Stimulated activated CD4-positive, alpha-beta T cell treated with anti-CD3 and anti-CD28 coated beads, Interleukin-12 subunit alpha, Interleukin-12 subunit beta, amount 100 ng/mL, for 4 hours (primary cell): ENCODE measurements at regions not wholly inside any gene's neighbourhood (a gene's known extent, or its start where the extent isn't known, plus 50 kb on each side); places are given as distances from the start of the nearest gene placed in this dataset.
A peak's percentile ranks its signal among the peaks of the same experiment; 100 is the strongest.
"Not testable (repeated sequence)": the region's sequence is repeated elsewhere in the genome, so short reads cannot be mapped to it uniquely, and the experiment has no call there.

Source experiments
- DNase-seq: peaks from one replicate; pipeline ENCODE4 v3.0.0-alpha.2; 2020

DNA sequence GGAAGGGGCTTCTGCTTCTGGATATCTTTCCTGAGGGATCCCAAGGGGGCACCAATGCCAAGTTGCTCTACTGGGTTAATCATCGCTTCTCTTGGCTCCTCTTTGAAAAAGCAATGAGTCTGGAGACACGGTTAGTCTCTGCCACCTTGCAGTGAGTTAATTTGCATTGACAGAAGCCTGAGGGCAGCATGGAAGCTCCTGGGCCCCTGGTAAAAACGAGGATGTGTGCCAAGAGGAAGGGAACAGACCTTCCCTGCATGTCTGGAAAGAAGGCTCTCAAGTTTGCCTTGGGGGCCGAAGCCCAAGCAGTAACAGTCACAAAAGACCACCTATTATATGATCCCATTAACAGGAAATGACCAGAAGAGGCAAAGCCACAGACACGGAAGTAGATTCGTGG is 86.7 kb downstream of the IRX5 start:
- DNase-seq, result no peak

DNA sequence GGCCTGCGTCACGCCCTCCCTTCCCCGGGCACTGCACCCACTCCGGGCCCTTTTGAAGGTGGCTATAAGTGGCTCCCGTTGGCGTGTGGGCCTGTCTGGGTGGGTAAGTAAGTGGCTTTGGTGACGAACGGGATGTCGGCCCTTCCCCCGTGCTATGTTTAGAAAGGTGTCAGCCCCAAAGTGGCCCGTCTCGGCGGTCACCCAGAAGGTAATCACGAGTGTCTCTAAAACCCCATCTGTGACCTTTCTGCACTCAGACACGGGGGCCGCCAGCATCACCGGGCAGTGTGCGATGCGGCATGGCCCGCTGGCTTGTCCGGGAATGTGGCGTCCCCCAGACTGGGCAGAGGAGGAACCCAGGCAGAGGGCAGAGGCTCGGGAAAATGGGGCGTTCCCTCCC is 88.2 kb downstream of the IRX5 start:
- no peak for DNase-seq

DNA sequence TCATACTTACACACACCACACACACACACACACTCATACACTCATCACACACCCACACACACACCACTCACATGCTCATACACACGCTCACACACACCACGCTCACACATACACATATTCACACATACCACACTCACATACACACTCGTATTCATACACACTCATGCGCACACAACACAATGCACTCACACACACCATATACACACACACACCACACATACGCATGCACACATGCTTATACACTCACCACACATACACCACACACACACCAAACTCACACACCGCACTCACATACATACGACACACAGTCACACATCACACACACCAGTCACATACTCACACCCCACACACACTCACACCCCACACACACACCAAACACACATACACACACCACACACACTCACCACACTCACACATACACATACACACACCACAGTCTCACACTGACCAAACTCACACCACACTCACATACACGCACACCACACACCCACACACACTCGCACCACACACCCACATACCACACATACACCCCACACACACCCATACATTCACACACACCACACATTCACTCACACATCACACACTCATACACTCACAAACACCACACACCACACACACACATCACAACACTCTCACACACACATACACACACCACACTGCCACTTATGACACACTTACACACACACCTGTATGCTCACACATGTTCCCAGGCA is 88.9 kb downstream of the IRX5 start:
- DNase-seq, result no peak

DNA sequence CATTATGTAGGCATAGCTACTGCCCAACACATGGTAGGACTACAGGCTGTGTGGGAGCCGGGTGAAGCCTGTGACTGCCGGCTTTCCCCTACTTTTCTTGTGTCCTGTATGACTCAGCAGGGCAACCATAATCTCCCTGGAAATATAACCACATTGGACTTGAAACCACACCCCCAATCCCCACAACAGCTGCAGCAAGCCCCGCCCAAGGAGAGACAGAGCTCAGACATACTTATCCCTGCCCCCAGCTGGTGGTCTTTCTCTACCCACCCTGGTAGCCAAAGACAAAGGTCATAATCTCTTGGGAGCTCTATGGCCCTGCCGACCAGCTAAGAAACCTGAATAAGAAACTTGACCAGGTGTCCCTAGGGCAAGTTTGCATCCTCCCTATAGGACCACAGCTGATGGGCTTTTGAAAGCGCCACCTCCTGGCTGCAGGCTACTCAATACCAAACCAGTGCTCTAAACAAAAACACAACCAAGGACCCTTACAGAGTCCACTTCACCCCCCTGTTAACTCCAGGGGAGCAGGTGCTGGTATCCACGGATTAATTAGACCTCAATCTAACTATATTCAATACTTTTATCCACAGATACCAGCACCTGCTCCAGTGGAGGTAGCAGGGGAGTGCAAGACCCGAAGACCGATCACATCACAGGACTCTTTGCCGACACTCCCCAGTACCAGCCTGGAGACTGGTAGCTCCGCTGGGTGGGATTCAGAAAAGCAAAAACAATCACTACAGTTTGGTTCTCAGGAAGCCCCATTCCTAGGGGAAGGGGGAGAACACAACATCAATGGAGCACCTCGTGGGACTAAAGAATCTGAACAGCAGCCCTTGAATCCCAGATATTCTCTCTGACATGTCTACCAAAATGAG is 91.2 kb downstream of the IRX5 start:
- no peak for DNase-seq

DNA sequence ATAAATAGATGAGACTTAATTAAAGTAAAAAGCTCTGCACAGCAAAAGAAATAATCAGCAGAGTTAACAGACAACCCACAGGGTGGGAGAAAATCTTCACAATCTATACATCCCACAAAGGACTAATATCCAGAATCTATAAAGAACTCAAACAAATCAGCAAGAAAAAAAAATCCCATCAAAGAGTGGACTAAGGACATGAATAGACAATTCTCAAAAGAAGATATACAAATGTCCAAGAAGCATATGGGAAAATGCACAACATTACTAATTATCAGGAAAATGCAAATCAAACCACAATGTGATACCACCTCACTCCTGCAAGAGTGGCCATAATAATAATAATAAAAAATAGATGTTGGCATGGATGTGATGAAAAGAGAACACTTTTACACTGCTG is 96.6 kb downstream of the IRX5 start:
- DNase-seq, result not testable (repeated sequence)

DNA sequence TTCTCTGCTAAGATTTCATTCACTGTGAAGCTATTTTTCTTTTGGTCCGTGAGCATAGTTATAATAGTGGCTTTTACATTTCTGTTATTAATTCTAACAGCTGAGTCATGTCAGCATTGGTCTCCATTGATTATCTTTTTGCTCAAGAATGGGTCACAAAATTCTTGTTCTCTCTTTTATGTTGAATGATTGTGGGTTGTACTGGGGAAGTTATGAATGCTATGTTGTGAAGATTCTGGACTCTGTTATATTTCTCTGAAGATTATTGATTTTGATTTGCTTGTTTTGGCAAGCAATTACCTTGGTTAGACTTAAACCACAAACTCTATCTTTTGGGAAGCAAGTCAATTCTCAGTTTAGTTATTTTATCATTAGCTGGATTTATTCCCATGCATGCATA is 98.8 kb downstream of the IRX5 start:
- DNase-seq, result no peak

GRCh38 chr16:55030944-55031343 is 100.3 kb downstream of the IRX5 start:
- no peak for DNase-seq

GRCh38 chr16:55031481-55031880 is 100.8 kb downstream of the IRX5 start:
- no peak for DNase-seq

DNA sequence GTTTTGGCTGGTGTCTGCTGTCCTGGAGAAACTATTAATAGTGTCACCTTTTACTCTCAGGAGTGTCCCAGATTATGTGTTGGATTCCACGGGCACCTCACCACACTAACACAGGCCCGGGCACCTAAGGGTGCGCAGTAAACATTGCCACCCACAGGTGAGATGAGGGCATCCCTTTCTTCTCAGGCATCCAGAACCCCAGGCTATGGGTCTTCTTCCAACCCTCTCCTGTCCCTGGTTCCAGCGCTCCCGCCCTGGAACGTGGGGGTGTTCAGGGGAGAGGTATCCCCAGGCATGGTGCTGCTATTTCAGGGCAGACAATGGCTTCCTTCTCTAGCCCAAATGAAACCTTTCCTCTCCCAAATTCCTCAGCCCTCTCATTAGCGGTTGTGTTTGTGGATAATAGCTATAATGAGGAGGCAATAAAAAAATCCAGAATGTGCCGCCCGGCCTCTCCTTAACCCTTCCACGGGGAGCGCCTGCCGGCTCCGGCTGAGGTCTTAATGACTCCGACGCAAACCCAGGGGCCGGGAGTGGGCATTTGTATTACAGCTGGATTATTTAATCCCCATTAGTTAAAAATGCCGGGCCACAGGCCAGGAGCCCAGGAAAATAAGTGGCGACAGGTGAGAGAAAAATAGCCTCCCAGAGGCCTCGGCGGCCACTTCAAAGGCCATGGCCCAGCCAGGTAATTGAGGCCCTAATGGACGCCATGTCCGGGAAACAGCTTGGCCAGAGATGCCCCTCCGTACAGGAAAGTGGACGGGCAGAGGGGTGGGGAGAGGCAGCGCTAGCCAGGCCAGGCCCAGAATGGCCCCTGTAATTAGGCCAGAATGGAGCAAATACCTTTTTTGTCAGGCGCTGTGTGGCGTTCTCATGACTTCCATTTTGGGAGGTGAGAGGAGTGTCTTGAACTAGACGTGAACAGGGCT is 102.8 kb downstream of the IRX5 start:
- no peak for DNase-seq

- peak; percentile 4 for DNase-seq
Measured at GRCh38 chr16:55035029-55035428, 104.4 kb downstream of the IRX5 start.

GRCh38 chr16:55035956-55036355 is 105.3 kb downstream of the IRX5 start:
- DNase-seq, result no peak

DNA sequence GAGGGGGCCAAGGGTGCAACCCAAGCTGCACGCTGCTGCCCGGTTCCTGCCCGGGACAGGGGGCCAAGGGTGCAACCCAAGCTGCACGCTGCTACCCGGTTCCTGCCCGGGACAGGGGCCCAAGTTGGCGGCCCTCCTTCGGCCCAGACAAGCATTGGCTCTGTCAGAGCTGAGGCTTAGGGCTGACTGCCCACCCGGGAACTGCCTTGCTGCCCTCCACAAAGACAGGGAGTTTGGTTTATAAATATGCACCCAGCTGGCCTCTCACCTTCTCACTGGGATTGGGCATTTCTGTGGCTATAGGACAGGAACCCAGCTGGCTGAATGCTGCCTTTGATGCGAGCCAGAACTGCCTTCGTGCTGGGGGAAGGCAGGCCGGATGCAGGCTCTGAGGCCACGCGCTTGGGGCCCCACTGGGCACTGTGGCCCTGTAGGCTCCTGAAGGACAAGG is 105.7 kb downstream of the IRX5 start:
- DNase-seq, result no peak

DNA sequence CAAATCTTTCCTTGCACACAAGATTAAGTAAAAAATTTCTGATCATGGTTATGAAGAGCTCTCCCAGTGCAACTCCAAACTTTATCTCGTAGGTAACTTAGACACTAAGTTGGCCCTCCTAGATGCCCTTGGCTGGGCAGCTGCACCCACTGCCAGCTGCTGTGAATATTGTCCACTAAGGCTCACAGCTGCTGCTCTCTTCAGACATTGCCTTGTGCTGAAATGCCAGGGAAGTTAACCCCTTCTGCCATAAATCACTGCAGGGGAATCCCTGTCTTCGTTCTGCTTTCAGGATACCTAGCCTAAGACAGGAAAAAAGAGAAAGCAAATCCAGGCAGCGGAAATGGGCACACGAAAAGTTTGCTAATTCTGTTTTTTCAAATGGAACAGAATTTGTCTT is 106.4 kb downstream of the IRX5 start:
- no peak for DNase-seq

DNA sequence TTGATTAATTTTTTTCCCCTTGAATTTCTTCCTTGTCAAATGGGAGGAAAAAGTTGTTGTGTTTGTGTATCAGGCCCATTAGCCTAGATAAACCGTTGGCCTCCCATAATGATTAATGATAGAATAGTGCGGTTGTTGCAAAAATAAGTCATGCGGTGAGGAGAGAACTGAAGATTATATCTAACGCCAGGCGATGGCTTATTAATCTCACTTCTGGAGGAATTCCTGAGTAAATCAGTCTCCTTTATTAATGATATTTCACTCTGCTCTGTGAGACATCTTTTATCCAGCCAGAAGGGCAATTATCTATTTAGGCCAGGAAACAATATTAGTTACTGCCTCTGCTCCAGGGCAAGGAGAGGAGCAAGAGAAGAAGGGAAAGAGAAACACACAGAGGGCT is 107.3 kb downstream of the IRX5 start:
- no peak for DNase-seq

GRCh38 chr16:55039042-55039441 is 108.4 kb downstream of the IRX5 start:
- DNase-seq, result no peak

GRCh38 chr16:55039511-55039910 is 108.8 kb downstream of the IRX5 start:
- DNase-seq, result no peak

DNA sequence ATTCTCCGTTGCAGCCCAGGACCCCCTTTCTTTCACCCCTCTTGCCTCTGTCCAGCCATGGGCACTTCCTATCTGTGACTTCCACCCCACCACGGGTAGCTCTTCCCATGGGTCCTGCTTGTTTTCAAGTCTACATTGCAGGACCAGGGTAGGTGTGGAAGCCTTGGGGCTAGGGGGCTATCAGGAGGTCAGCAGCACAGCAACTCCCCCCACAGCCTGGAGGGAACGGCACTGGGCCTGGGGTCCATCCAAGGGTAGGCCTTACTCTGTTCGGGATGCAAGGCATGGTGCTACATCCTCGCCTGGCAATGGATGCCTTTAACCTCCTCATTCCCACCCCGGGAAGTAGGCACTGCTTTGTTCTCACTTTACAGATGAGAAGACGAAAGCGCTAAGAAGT is 109.3 kb downstream of the IRX5 start:
- no peak for DNase-seq

DNA sequence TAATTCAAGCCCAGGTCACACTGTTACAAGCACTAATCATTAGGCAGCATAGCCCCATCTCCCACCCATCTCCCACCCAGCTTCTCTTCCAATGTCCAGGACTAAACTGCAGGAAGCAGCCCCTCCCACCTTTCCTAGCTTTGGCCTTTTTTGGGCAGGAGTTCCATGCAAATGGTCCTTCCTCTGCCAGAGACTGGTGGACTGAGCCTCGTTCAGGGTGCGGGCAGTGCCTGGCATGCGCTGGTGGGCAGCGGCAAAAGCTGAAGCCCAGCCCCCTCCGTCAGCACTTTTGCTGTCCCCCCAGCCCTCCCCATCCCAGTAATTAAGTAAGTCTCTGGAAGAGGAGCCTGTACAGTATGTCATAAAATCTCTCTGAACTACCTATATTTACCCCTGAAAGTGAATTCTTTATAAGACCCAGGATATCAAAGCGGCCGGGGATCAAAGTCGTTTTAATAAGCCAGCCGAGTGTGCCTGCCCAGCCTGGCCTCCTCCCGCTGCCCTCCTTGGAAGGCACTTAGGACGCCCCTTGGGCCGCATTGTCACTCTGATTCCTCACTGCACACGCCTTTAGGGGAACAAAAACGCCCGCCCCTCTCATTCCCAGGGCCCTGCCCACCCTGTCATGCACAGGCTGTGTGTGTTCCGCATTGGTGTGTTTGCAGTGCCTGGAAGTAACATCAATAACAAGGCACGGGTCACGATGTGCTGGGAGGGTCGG is 109.9 kb downstream of the IRX5 start:
- no peak for DNase-seq

DNA sequence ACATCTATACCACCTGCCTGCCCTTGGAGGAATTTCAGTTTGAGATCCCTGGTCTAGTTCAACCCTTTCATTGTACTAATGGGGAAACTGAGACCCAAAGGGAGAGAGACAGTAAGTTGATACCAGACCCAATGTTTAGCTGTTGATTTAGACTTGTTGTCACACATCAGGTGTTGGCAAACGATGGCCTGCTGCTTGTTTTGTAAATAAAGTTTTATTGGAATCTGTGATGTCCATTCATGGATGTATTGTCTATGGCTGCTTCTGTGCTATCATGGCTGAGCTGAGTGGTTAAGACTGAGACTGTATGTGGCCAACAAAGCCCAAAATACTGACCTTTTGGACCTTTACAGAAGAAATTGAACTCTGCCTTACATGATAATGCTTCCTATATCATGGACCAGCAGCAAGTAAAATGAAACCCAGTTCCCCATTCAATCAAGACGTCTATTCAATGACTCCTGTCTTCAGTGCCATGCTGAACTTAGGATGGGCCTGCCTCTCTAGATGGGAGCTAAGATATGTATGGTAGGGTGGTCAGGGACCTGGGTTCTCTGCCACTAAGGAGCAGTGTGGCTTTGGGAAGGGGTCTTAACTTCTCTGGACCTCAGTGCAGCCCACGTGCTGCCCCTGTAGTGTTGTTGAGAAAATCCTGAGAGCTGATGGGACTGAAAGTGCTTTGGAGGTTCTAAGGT is 111.0 kb downstream of the IRX5 start:
- DNase-seq, result no peak

DNA sequence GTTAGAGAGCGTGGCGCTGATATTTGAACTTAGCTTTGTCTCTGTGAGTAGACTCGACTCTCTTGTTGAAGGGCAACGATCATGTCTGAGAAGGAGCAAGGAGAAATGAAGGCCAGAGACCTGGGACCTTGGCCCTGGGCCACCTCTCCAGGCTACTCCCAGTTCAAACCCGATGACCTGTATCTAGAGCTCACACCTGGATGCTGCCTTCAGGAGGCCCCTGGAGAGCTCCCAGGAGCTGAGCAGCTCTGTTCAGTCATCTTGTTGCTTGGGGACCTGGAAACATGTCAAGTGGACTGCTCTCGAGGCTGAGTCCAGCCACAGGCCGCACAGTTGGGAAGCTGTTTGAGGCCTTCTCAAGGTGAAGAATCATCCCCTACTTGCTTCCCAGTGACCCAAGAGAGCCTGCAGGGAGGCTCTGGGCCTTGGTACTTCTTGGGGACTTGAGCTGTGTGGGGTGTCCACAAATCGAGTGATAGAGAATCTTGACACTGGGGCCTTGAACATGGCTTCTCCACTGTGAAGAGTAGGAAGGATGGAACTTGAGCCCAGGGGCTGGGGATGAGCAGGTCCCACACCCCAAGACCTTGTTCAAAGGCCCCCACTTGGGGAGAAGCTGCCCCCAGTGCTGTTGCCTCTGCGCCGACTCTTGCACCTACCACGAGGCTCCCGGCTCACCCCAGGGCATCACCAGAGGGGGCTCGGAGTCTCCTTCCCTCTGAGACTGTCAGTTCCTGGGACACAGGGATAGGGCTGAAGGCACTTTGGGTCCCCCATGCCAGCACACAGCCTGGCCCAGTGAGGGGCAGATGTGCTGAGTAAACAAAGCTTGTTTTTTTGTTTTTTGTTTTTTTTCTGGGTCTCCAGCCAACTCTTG is 112.1 kb downstream of the IRX5 start:
- DNase-seq, result no peak

DNA sequence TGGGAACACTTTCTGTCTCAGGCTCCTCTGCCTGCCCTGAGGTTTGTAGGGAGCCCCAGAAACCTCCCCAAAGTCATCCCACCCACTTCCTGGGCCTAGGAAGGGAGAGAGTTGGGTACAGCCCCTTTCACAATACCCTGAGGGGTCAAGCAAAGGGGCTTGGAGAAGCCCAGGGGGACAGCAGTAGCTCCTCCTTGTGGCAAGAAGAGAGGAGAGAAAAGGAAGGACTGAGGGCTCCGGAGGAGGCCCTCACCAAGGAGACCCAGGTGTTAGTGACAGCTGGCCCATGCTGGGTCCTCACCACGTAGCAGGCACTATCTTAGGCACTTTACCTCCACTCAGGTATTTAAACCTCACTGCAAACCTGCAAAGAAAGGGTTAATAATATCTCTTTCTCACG is 112.8 kb downstream of the IRX5 start:
- DNase-seq, result no peak
